Liver (tissue), 3 donors: ENCODE measurements at regions not wholly inside any gene's neighbourhood (a gene's known extent, or its start where the extent isn't known, plus 50 kb on each side); places are given as distances from the start of the nearest gene placed in this dataset.

ENCODE experiments used
- CTCF ChIP-seq: fragments of 150-350 bp; IDR thresholded peaks from 2 replicates; pipeline ENCODE4 v1.5.1; 2017; ENCODE audit warnings: improper control_type of control experiment, low read depth, low read length; ENCODE audit not compliant: missing input control
- GABPA ChIP-seq, 2 donors: IDR thresholded peaks in 1 of 2; conservative IDR thresholded peaks in 1 of 2; 2 replicates each; pipeline ENCODE4 v1.6.1; 2016; ENCODE audit warnings: antibody characterized with exemption in 2 of 2, mild to moderate bottlenecking in 1 of 2, moderate library complexity in 1 of 2
- HNF4A ChIP-seq, 2 donors: conservative IDR thresholded peaks; 2 replicates each; pipeline ENCODE4 v1.6.1; 2016; ENCODE audit warnings: antibody characterized with exemption in 2 of 2, mild to moderate bottlenecking in 2 of 2
- JUND ChIP-seq, 2 donors: IDR thresholded peaks; 2 replicates each; pipeline ENCODE4 v1.6.1; 2016; ENCODE audit warnings: antibody characterized with exemption in 2 of 2
- RAD21 ChIP-seq, 2 donors: IDR thresholded peaks; 2 replicates each; pipeline ENCODE4 v1.6.1; 2016; ENCODE audit warnings: antibody characterized with exemption in 2 of 2, mild to moderate bottlenecking in 2 of 2
- REST ChIP-seq: IDR thresholded peaks from 2 replicates; pipeline ENCODE4 v1.6.1; 2016; ENCODE audit warnings: antibody characterized with exemption, mild to moderate bottlenecking
- SP1 ChIP-seq: IDR thresholded peaks from 2 replicates; pipeline ENCODE4 v1.6.1; 2018; ENCODE audit warnings: antibody characterized with exemption, mild to moderate bottlenecking
- TAF1 ChIP-seq: conservative IDR thresholded peaks from 2 replicates; pipeline ENCODE4 v1.6.1; 2016; ENCODE audit warnings: antibody characterized with exemption, mild to moderate bottlenecking
- YY1 ChIP-seq: IDR thresholded peaks from 2 replicates; pipeline ENCODE4 v1.6.1; 2016; ENCODE audit warnings: antibody characterized with exemption, mild to moderate bottlenecking
- donor health status: healthy.
- donor health status: healthy.

GRCh38 chr6:137303441-137303840, 84.3 kb upstream of the IFNGR1 start:
- no peak for TF ChIP-seq TAF1
- no peak for TF ChIP-seq CTCF
- no peak for TF ChIP-seq RAD21 (IDR thresholded peaks at IDR 0.05)
- TF ChIP-seq JUND (IDR thresholded peaks at IDR 0.05): no peak
- TF ChIP-seq SP1: no peak
- TF ChIP-seq YY1: no peak
- TF ChIP-seq GABPA (IDR thresholded peaks at IDR 0.05 in 1 of 2, conservative IDR thresholded peaks at IDR 0.05 in 1 of 2): no peak
- no peak for TF ChIP-seq REST
- no peak for TF ChIP-seq HNF4A (conservative IDR thresholded peaks at IDR 0.05)
